GM19467 (cell line): ENCODE measurements at regions not wholly inside any gene's neighbourhood (a gene's known extent, or its start where the extent isn't known, plus 50 kb on each side); places are given as distances from the start of the nearest gene placed in this dataset.

ENCODE experiments used
- ATAC-seq: cut with Tn5 transposase; IDR thresholded peaks from one replicate; pipeline ENCODE4 v1.9.1; 2021; ENCODE audit warnings: mild to moderate bottlenecking, moderate library complexity; ENCODE audit not compliant: unreplicated experiment

- no peak for ATAC-seq
Measured at GRCh38 chr5:42321785-42322184, 101.5 kb upstream of the GHR start.

- ATAC-seq = no peak
Measured at GRCh38 chr5:42337143-42337542, 86.1 kb upstream of the GHR start.

- no peak for ATAC-seq
Measured at GRCh38 chr5:42337607-42338006, 85.6 kb upstream of the GHR start.

GRCh38 chr5:42338136-42338535 lies 85.1 kb upstream of the GHR start:
- ATAC-seq = no peak

GRCh38 chr5:42349163-42349562 lies 74.1 kb upstream of the GHR start:
- ATAC-seq = no peak

GRCh38 chr5:42351956-42352355 lies 71.3 kb upstream of the GHR start:
- no peak for ATAC-seq

- no peak for ATAC-seq
Measured at GRCh38 chr5:42360056-42360455, 63.2 kb upstream of the GHR start.

- ATAC-seq = no peak
Measured at GRCh38 chr5:42360616-42361314, 62.5 kb upstream of the GHR start.

GRCh38 chr5:42361315-42361688 lies 61.9 kb upstream of the GHR start:
- no peak for ATAC-seq

GRCh38 chr5:42366051-42366450 lies 57.2 kb upstream of the GHR start:
- no peak for ATAC-seq
